Esophagus squamous epithelium (tissue), 4 donors: ENCODE measurements at regions not wholly inside any gene's neighbourhood (a gene's known extent, or its start where the extent isn't known, plus 50 kb on each side); places are given as distances from the start of the nearest gene placed in this dataset.

Experiments used
- POLR2A ChIP-seq, 4 donors: fragments of 450-650 bp; IDR thresholded peaks; one replicate each; pipeline ENCODE4 v1.6.1; 2017; ENCODE audit warnings: antibody characterized with exemption in 4 of 4, mild to moderate bottlenecking in 4 of 4, moderate library complexity in 3 of 4
- TF ChIP-seq, protein P1 (sequence below), 6 experiments: fragments of 450-650 bp in 4 of 6; fragments of 200-600 bp in 2 of 6; sonication (generic) in 2 of 6; IDR thresholded peaks; one replicate each; pipeline ENCODE4 v1.5.1; 2016 to 2019; ENCODE audit warnings: antibody characterized with exemption in 6 of 6, mild to moderate bottlenecking in 4 of 6, moderate library complexity in 4 of 6

DNA sequence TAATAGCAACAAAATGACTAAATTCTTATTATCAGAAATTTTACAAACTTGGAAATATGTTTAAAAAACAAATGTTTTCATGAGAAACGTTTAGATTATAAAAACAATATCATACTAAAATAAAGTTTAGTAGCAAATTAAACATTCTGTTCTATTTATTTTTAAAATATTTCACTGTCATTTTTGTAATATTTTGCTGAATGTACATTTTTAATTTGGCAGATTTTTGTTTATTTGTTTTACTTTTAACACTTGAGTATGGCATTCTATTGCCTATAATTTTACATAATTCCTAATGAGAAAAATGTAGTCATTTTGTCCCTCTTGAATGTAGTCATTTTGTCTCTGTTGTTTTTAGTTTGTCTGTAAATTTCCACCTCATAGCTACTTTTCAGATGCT, 1400.2 kb downstream of the GRIK2 start:
- TF ChIP-seq, protein P1, sequence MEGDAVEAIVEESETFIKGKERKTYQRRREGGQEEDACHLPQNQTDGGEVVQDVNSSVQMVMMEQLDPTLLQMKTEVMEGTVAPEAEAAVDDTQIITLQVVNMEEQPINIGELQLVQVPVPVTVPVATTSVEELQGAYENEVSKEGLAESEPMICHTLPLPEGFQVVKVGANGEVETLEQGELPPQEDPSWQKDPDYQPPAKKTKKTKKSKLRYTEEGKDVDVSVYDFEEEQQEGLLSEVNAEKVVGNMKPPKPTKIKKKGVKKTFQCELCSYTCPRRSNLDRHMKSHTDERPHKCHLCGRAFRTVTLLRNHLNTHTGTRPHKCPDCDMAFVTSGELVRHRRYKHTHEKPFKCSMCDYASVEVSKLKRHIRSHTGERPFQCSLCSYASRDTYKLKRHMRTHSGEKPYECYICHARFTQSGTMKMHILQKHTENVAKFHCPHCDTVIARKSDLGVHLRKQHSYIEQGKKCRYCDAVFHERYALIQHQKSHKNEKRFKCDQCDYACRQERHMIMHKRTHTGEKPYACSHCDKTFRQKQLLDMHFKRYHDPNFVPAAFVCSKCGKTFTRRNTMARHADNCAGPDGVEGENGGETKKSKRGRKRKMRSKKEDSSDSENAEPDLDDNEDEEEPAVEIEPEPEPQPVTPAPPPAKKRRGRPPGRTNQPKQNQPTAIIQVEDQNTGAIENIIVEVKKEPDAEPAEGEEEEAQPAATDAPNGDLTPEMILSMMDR (IDR thresholded peaks at IDR 0.05): no peak
- TF ChIP-seq POLR2A (IDR thresholded peaks at IDR 0.05): no peak
